DND-41 (cell line): ENCODE measurements at regions not wholly inside any gene's neighbourhood (a gene's known extent, or its start where the extent isn't known, plus 50 kb on each side); places are given as distances from the start of the nearest gene placed in this dataset.
"Not testable (repeated sequence)": the region's sequence is repeated elsewhere in the genome, so short reads cannot be mapped to it uniquely, and the experiment has no call there.

Experiments used
- ATAC-seq: fragments of 200-7000 bp; cut with Tn5 transposase; 3 replicates; pipeline ENCODE4 v1.9.1; 2021; ENCODE audit warnings: low read depth; ENCODE audit not compliant: insufficient read depth
- DNase-seq: peaks from one replicate; pipeline ENCODE4 v3.0.0-alpha.2; 2020
- H2AFZ ChIP-seq: 2 replicates; pipeline ENCODE4 v1.6.0; 2012; ENCODE audit warnings: low read depth, low read length
- H3K27ac ChIP-seq: 2 replicates; pipeline ENCODE4 v1.5.1; 2012; ENCODE audit warnings: low read length, inconsistent platforms
- H3K27me3 ChIP-seq: fragments of 200-600 bp; sonication (generic); 2 replicates; pipeline ENCODE4 v1.6.0; 2012; ENCODE audit warnings: low read length, mild to moderate bottlenecking, inconsistent platforms; ENCODE audit not compliant: insufficient read depth, poor library complexity
- H3K36me3 ChIP-seq: 2 replicates; pipeline ENCODE4 v1.5.1; 2012; ENCODE audit warnings: low read length, inconsistent platforms; ENCODE audit not compliant: insufficient read depth
- H3K4me1 ChIP-seq: 2 replicates; pipeline ENCODE4 v1.5.1; 2012; ENCODE audit warnings: mild to moderate bottlenecking, low read length; ENCODE audit not compliant: insufficient read depth
- H3K4me2 ChIP-seq: 2 replicates; pipeline ENCODE4 v1.6.0; 2012; ENCODE audit warnings: mild to moderate bottlenecking, moderate library complexity, low read length, inconsistent platforms; ENCODE audit not compliant: insufficient read depth
- H3K4me3 ChIP-seq, 2 experiments: fragments of 200-600 bp in 1 of 2; shearing (Covaris generic) in 1 of 2; 2 replicates each; pipeline ENCODE4 v1.5.1; 2012 to 2016; ENCODE audit warnings: inconsistent platforms in 2 of 2, low read length in 2 of 2, mild to moderate bottlenecking in 2 of 2, low read depth in 1 of 2, moderate library complexity in 1 of 2
- H3K79me2 ChIP-seq: 2 replicates; pipeline ENCODE4 v1.6.0; 2012; ENCODE audit warnings: low read length, inconsistent platforms; ENCODE audit not compliant: insufficient read depth
- H3K9ac ChIP-seq: 2 replicates; pipeline ENCODE4 v1.6.0; 2012; ENCODE audit warnings: low read depth, mild to moderate bottlenecking, inconsistent platforms, low read length, moderate library complexity
- H3K9me3 ChIP-seq: 2 replicates; pipeline ENCODE4 v1.5.1; 2012; ENCODE audit warnings: low read length, moderate library complexity, mild to moderate bottlenecking, inconsistent platforms; ENCODE audit not compliant: insufficient read depth, severe bottlenecking
- H4K20me1 ChIP-seq: 2 replicates; pipeline ENCODE4 v1.6.0; 2012; ENCODE audit warnings: low read length; ENCODE audit not compliant: insufficient read depth
- CTCF ChIP-seq: IDR thresholded peaks from 2 replicates; pipeline ENCODE4 v1.5.1; 2012; ENCODE audit warnings: borderline replicate concordance, low read length, moderate library complexity, mild to moderate bottlenecking; ENCODE audit not compliant: poor library complexity, severe bottlenecking; ENCODE audit errors: extremely low read depth
- EZH2 ChIP-seq: IDR thresholded peaks from 3 replicates; pipeline ENCODE4 v1.6.1; 2012; ENCODE audit warnings: borderline replicate concordance, low read depth, mild to moderate bottlenecking, moderate library complexity, low read length, inconsistent platforms; ENCODE audit not compliant: severe bottlenecking

DNA sequence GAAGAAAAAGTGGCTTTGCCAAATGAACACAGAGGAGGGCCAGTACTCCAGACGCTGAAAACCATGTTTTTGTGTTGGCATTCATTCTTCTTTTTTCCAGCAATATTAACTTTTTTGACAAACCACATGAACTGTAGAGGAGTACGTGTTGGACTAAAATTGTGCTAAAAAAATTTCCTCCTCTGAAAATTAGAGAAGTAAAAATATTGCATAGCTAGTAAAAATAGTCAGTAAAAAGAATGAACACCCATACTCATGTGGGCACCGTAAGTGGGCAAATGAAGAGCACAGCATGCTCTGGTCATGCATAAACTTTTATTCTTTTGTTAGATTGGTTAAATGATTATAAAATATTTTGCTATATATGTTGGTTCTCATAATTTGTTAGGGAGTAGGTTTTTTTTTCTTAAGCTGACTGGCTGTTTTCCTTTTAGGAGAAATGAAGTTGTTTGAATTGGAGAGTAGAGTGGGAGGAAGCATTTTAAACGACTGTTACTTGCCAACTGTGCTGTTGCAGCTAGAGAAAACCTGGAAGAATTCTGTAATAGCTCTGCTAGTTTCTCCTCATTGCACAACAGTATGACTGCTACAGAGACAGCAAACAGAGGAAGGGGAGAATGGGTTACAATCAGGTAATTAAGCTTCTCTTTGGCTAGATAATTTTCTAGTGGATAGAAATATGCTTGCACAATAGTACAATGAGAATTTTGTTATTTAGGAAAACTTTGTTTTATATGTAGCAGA lies 222.4 kb downstream of the KCTD12 start:
- H3K9ac ChIP-seq, result no peak overlapping the region
- H3K4me1 ChIP-seq, result no peaks in the 10 kb centered on the region
- no peak overlapping the region for H3K4me2 ChIP-seq
- no peaks in the 10 kb centered on the region for H3K27me3 ChIP-seq
- H4K20me1 ChIP-seq, result no peaks in the 10 kb centered on the region
- no peak for DNase-seq
- TF ChIP-seq CTCF (no peak), EZH2 (no peak)
- no peaks in the 10 kb centered on the region for H3K9me3 ChIP-seq
- no peak overlapping the region for H3K27ac ChIP-seq
- no peak for ATAC-seq
- no peak overlapping the region for H2AFZ ChIP-seq
- H3K36me3 ChIP-seq, result no peaks in the 10 kb centered on the region
- no peaks in the 10 kb centered on the region for H3K79me2 ChIP-seq
- H3K4me3 ChIP-seq, result no peak overlapping the region

DNA sequence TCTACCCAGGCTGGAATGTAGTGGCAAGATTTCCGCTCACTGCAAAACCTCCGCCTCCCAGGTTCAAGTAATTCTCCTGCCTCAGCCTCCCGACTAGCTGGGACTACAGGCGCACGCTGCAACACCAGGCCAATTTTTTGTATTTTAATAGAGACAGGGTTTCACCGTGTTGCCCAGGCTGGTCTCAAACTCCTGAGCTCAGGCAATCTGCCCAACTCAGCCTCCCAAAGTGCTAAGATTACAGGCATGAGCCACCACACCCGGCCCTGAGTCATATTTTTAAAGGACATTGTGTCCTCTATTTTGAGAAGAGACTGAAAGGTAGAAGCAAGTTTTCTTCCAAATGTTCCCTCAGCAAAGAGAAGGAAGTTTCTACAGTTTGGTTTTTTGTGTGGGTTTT lies 227.1 kb downstream of the KCTD12 start:
- DNase-seq, ATAC-seq: not testable (repeated sequence)

DNA sequence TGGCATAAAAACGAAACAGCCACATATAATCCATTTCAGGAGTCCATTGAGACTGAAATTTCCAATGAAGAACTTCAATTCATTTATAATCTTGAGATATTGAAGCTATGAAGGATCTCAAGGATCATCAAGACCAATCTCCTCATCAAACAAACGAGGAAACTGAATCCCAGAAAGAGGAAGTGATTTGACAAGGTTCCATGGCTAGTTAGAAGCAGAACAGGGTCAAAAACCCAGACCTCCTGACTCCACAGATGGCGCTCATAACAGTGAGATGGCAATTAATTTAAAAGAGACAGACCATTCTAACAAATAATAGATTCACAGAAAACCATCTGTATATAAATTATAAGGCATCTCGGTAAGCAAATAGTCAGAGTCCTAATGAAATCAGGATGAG lies 229.7 kb downstream of the KCTD12 start:
- Histone ChIP-seq H3K27ac (no peak overlapping the region), H3K27me3 (no peaks in the 10 kb centered on the region), H3K4me1 (no peaks in the 10 kb centered on the region), H3K4me3 (no peak overlapping the region), H3K4me2 (no peak overlapping the region), H2AFZ (no peak overlapping the region), H3K9ac (no peak overlapping the region), H3K36me3 (no peaks in the 10 kb centered on the region), H3K9me3 (no peaks in the 10 kb centered on the region), H3K79me2 (no peaks in the 10 kb centered on the region), H4K20me1 (no peaks in the 10 kb centered on the region)
- no peak for DNase-seq
- TF ChIP-seq EZH2 (no peak), CTCF (no peak)
- ATAC-seq, result no peak

More for the DNA sequence above, 227.1 kb downstream of the KCTD12 start:
- H3K9me3 ChIP-seq, H3K27me3 ChIP-seq, H3K36me3 ChIP-seq, H3K27ac ChIP-seq, H3K79me2 ChIP-seq, H3K9ac ChIP-seq, H4K20me1 ChIP-seq, H3K4me2 ChIP-seq, H2AFZ ChIP-seq, H3K4me3 ChIP-seq, H3K4me1 ChIP-seq: not testable (repeated sequence)

- ATAC-seq (no peak), DNase-seq (no peak)
- Histone ChIP-seq H3K4me3 (no peak overlapping the region), H3K4me2 (no peak overlapping the region), H3K36me3 (no peaks in the 10 kb centered on the region), H3K4me1 (no peaks in the 10 kb centered on the region), H2AFZ (no peak overlapping the region), H3K27ac (no peak overlapping the region), H3K27me3 (no peaks in the 10 kb centered on the region), H3K9ac (no peak overlapping the region), H3K79me2 (no peaks in the 10 kb centered on the region), H3K9me3 (no peaks in the 10 kb centered on the region), H4K20me1 (no peaks in the 10 kb centered on the region)
- TF ChIP-seq CTCF, result no peak
- TF ChIP-seq EZH2, result no peak
Measured at GRCh38 chr13:76656056-76656455, 230.1 kb downstream of the KCTD12 start.
